AG20443 (cell line): ENCODE measurements at regions not wholly inside any gene's neighbourhood (a gene's known extent, or its start where the extent isn't known, plus 50 kb on each side); places are given as distances from the start of the nearest gene placed in this dataset.

ENCODE experiments used
- DNase-seq: peaks from one replicate; pipeline ENCODE4 v3.0.0; 2012; ENCODE audit warnings: low spot score, mixed read lengths

DNA sequence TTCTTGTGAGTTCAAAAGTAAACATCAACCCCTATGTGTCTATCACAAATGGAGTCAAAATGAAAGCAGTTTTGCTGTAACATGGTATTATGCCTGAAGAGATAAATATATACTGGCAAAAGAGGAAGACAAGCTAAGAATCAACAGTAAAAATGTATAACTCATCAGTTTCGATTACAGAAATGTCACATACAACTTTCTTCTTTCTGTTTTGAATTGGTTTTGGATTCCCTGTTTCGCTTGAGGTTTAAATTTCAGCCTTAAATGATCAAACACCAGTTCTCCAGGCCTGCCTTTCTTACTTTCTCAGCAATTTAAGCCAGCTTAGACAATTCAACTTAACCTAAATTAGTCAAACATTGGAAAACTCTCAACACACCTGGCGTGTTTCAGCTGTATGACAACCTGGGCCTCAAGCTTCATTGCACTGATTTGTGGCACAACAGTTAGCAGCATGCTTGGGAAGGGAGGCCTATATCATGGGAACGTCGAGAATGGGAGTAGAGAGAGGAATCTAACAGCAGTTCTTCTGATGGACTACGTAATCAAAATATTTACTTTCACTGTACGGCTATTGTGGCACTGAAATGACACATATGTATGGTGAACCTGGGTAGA, 51.9 kb upstream of the MARCKS start:
- no peak for DNase-seq

DNA sequence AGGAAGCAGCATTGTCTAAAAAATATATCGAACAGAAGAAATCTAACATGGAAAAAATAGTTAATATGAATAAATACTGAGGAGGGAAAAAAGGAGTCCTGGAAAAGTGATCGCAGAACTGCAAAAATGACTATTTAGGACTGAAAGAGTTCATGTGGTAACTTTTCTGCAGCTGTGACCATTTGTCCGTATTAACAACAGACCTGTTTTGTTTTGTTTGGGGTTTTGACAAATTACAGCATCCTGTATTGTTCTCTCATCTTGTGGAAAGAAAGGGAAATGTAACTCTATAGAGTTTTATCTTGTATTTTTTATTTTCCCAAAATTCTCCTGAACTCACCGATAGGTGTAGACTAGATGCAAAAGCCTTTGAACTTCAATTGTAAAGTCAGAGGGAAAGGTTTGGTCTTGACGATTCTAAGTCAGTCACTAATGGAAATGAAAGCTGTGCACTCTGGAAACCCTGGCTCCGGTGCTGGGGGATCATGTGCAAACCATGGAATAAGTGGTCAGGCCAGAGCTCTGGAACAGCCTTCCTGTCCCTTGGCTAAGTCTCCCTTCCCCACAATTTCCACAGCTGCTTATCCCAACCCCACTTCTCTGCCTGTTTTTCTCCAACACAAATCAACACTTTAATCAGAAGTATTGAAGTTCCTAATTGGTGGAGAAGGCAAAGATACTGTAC, 51.2 kb upstream of the MARCKS start:
- no peak for DNase-seq
